Adipocyte (in vitro differentiated cells): ENCODE measurements at regions not wholly inside any gene's neighbourhood (a gene's known extent, or its start where the extent isn't known, plus 50 kb on each side); places are given as distances from the start of the nearest gene placed in this dataset.

ENCODE experiments used
- DNase-seq: peaks from one replicate; pipeline ENCODE4 v3.0.0-alpha.2; 2015; ENCODE audit warnings: low read depth
- H3K27me3 ChIP-seq: replicated peaks from 2 replicates; pipeline ENCODE4 v1.7.0; 2013; ENCODE audit warnings: mild to moderate bottlenecking, low read length, moderate library complexity; ENCODE audit not compliant: control insufficient read depth, insufficient read depth
- H3K36me3 ChIP-seq: 2 replicates; pipeline ENCODE4 v1.7.0; 2013; ENCODE audit warnings: low read length, mild to moderate bottlenecking, moderate library complexity; ENCODE audit not compliant: control insufficient read depth, insufficient read depth, severe bottlenecking
- H3K4me1 ChIP-seq: 2 replicates; pipeline ENCODE4 v1.7.0; 2013; ENCODE audit warnings: mild to moderate bottlenecking, low read length, moderate library complexity; ENCODE audit not compliant: control insufficient read depth, insufficient read depth
- H3K4me3 ChIP-seq: 2 replicates; pipeline ENCODE4 v1.7.0; 2013; ENCODE audit warnings: mild to moderate bottlenecking, low read length, moderate library complexity
- H3K9ac ChIP-seq: 2 replicates; pipeline ENCODE4 v1.7.0; 2013; ENCODE audit warnings: mild to moderate bottlenecking, low read length, moderate library complexity
- H3K9me3 ChIP-seq: 2 replicates; pipeline ENCODE4 v1.7.0; 2013; ENCODE audit warnings: mild to moderate bottlenecking, low read length, moderate library complexity; ENCODE audit not compliant: control insufficient read depth

GRCh38 chr5:158553962-158554336 is 545.8 kb downstream of the EBF1 start:
- Histone ChIP-seq H3K9ac (peak overlapping the region; percentile 75), H3K4me3 (peak overlapping the region; percentile 40), H3K27me3 (no peaks in the 10 kb centered on the region), H3K4me1 (peaks cover 49% of the 10 kb centered on the region), H3K9me3 (peaks cover 10% of the 10 kb centered on the region), H3K36me3 (no peaks in the 10 kb centered on the region)
- no peak for DNase-seq

GRCh38 chr5:158553195-158553961 is 546.3 kb downstream of the EBF1 start:
- Histone ChIP-seq H3K36me3 (no peaks in the 10 kb centered on the region), H3K9me3 (peaks cover 10% of the 10 kb centered on the region), H3K4me3 (peak overlapping the region; percentile 40), H3K9ac (peak overlapping the region; percentile 75), H3K27me3 (no peaks in the 10 kb centered on the region), H3K4me1 (peaks cover 49% of the 10 kb centered on the region)
- DNase-seq: peak; percentile 73

GRCh38 chr5:158552241-158552640 is 547.5 kb downstream of the EBF1 start:
- Histone ChIP-seq H3K9ac (peak overlapping the region; percentile 68), H3K27me3 (no peaks in the 10 kb centered on the region), H3K36me3 (no peaks in the 10 kb centered on the region), H3K9me3 (peaks cover 10% of the 10 kb centered on the region), H3K4me3 (no peak overlapping the region), H3K4me1 (peaks cover 49% of the 10 kb centered on the region)
- no peak for DNase-seq

GRCh38 chr5:158549311-158549710 is 550.4 kb downstream of the EBF1 start:
- H3K4me3 ChIP-seq: no peak overlapping the region
- peaks cover 61% of the 10 kb centered on the region for H3K4me1 ChIP-seq
- H3K36me3 ChIP-seq: no peaks in the 10 kb centered on the region
- H3K9me3 ChIP-seq: no peaks in the 10 kb centered on the region
- no peak for DNase-seq
- H3K27me3 ChIP-seq: no peaks in the 10 kb centered on the region
- no peak overlapping the region for H3K9ac ChIP-seq

GRCh38 chr5:158546748-158547147 is 553.0 kb downstream of the EBF1 start:
- Histone ChIP-seq H3K27me3 (no peaks in the 10 kb centered on the region), H3K36me3 (no peaks in the 10 kb centered on the region), H3K9ac (no peak overlapping the region), H3K4me1 (peaks cover 49% of the 10 kb centered on the region), H3K4me3 (no peak overlapping the region), H3K9me3 (no peaks in the 10 kb centered on the region)
- DNase-seq: no peak

GRCh38 chr5:158545949-158546530 is 553.7 kb downstream of the EBF1 start:
- Histone ChIP-seq H3K9me3 (no peaks in the 10 kb centered on the region), H3K4me1 (peaks cover 42% of the 10 kb centered on the region), H3K4me3 (no peak overlapping the region), H3K36me3 (no peaks in the 10 kb centered on the region), H3K27me3 (no peaks in the 10 kb centered on the region), H3K9ac (no peak overlapping the region)
- no peak for DNase-seq

GRCh38 chr5:158544388-158545339 is 555.1 kb downstream of the EBF1 start:
- H3K4me1 ChIP-seq: peaks cover 33% of the 10 kb centered on the region
- no peak overlapping the region for H3K4me3 ChIP-seq
- H3K9me3 ChIP-seq: no peaks in the 10 kb centered on the region
- H3K36me3 ChIP-seq: no peaks in the 10 kb centered on the region
- DNase-seq: no peak
- H3K9ac ChIP-seq: no peak overlapping the region
- no peaks in the 10 kb centered on the region for H3K27me3 ChIP-seq

- no peaks in the 10 kb centered on the region for H3K27me3 ChIP-seq
- peak; percentile 88 for DNase-seq
- no peak overlapping the region for H3K4me3 ChIP-seq
- H3K4me1 ChIP-seq: peaks cover 27% of the 10 kb centered on the region
- H3K9ac ChIP-seq: peak overlapping the region; percentile 8
- no peaks in the 10 kb centered on the region for H3K36me3 ChIP-seq
- H3K9me3 ChIP-seq: no peaks in the 10 kb centered on the region
Observed at GRCh38 chr5:158543539-158544387, 556.0 kb downstream of the EBF1 start.

GRCh38 chr5:158541536-158542297 is 558.0 kb downstream of the EBF1 start:
- DNase-seq: no peak
- H3K9ac ChIP-seq: no peak overlapping the region
- no peaks in the 10 kb centered on the region for H3K9me3 ChIP-seq
- peaks cover 22% of the 10 kb centered on the region for H3K4me1 ChIP-seq
- no peak overlapping the region for H3K4me3 ChIP-seq
- H3K36me3 ChIP-seq: no peaks in the 10 kb centered on the region
- no peaks in the 10 kb centered on the region for H3K27me3 ChIP-seq

- Histone ChIP-seq H3K9ac (no peak overlapping the region), H3K4me1 (peaks cover 5% of the 10 kb centered on the region), H3K36me3 (no peaks in the 10 kb centered on the region), H3K27me3 (no peaks in the 10 kb centered on the region), H3K4me3 (no peak overlapping the region), H3K9me3 (no peaks in the 10 kb centered on the region)
- DNase-seq: no peak
Observed at GRCh38 chr5:158538506-158539074, 561.1 kb downstream of the EBF1 start.
